ENCODE measurements at regions not wholly inside any gene's neighbourhood (a gene's known extent, or its start where the extent isn't known, plus 50 kb on each side); places are given as distances from the start of the nearest gene placed in this dataset.

DNA sequence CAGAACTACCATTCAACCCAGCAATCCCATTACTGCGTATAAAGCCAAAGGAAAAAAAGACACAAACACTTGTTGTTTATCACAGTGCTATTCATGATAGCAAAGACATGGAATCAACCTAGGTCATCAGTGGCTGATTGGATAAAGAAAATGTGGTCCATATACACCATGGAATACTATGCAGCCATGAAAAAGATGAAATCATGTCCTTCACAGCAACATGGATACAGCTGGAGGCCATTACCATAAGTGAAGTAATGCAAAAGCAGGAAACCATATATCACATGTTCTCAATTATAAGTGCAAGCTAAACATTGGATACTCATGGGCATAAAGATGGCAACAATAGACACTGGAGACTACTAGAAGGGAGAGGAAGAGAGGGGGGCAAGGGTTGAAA, 299.6 kb downstream of the ADGRG6 start:
- TF ChIP-seq, protein P1, sequence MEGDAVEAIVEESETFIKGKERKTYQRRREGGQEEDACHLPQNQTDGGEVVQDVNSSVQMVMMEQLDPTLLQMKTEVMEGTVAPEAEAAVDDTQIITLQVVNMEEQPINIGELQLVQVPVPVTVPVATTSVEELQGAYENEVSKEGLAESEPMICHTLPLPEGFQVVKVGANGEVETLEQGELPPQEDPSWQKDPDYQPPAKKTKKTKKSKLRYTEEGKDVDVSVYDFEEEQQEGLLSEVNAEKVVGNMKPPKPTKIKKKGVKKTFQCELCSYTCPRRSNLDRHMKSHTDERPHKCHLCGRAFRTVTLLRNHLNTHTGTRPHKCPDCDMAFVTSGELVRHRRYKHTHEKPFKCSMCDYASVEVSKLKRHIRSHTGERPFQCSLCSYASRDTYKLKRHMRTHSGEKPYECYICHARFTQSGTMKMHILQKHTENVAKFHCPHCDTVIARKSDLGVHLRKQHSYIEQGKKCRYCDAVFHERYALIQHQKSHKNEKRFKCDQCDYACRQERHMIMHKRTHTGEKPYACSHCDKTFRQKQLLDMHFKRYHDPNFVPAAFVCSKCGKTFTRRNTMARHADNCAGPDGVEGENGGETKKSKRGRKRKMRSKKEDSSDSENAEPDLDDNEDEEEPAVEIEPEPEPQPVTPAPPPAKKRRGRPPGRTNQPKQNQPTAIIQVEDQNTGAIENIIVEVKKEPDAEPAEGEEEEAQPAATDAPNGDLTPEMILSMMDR (IDR thresholded peaks at IDR 0.05) = no peak
- TF ChIP-seq POLR2A (IDR thresholded peaks at IDR 0.05) = no peak

Data from thyroid gland (tissue), 4 donors.